ENCODE measurements at regions not wholly inside any gene's neighbourhood (a gene's known extent, or its start where the extent isn't known, plus 50 kb on each side); places are given as distances from the start of the nearest gene placed in this dataset.

DNA sequence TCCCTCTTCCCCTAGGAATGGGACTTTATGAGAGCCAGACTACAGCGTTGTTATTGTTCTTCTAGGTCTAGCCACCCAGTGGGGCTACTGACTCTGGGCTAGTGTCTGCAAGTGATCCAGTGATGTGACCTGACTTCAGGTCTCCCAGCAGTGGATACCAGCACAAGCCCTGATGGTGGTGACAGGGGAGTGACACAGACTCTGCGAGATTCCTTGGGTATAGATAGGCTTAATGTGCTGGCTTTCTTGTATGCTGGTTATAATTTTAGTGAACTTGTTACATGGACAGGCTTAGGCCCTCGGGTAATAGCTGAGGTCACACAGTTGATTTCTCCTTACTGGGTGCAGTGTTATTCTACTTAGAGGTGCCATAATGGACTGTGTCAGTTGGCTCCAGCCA is 106.9 kb downstream of the TBC1D30 start:
- Histone ChIP-seq H3K27ac (ENCODE audit: low read depth, low read length) (no peak overlapping the region), H3K27me3 (ENCODE audit: control insufficient read depth, insufficient read depth, low read length) (peaks cover 12% of the 10 kb centered on the region), H3K4me3 (ENCODE audit: low read depth, low read length) (no peak overlapping the region), H3K9me3 (ENCODE audit: control insufficient read depth, insufficient read depth, low read length) (no peaks in the 10 kb centered on the region)
- ChIA-PET CTCF (no interaction called here), POLR2A (no interaction called here)
- no peak for TF ChIP-seq CTCF (IDR thresholded peaks at IDR 0.05; ENCODE audit: low read depth, low read length)
- DNase-seq (ENCODE audit: low read depth, low spot score) = no peak

DNA sequence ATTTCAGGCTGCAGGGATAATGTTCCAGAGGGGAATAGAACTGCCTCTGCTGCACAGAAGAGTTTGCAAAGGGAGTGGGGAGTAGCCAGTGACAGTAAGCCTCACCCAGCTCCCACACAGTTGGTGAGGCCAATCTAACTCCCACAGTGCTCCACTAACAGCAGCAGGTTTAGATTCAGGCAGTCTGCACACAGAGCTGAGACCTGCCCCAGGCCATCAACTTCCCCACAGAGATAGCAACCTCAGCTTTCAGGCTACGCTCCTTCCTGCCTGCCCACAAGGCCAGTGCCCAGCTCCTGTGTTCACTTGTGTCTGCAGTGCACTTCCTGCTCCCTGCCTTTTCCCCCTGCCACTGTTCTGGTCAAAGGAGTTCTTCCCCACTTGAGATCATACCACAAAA is 107.5 kb downstream of the TBC1D30 start:
- Histone ChIP-seq H3K27ac (ENCODE audit: low read depth, low read length) (no peak overlapping the region), H3K27me3 (ENCODE audit: control insufficient read depth, insufficient read depth, low read length) (peaks cover 11% of the 10 kb centered on the region), H3K4me3 (ENCODE audit: low read depth, low read length) (no peak overlapping the region), H3K9me3 (ENCODE audit: control insufficient read depth, insufficient read depth, low read length) (no peaks in the 10 kb centered on the region)
- TF ChIP-seq CTCF (IDR thresholded peaks at IDR 0.05; ENCODE audit: low read depth, low read length) = no peak
- DNase-seq (ENCODE audit: low read depth, low spot score) = no peak
- POLR2A ChIA-PET = no interaction called here
- CTCF ChIA-PET = no interaction called here

DNA sequence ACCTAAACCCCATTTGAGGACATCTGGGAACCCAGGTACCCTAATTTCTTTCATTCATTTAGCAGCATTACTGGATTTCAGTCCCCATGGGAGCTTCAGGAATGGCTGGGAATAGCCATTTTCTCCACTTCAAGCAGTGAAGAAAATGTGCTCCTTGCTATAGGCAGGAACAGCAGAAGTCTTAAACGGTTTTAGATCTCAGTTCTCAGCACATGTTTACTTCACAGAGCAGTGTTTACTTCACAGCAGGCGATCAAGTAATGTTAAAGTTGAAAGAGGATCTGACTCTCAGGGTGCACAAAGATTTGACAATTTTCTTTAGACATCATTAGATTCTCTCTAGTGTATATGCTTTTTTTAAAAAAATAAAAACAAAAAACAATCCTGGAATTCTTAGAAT is 109.3 kb downstream of the TBC1D30 start:
- peaks cover 14% of the 10 kb centered on the region for H3K27me3 ChIP-seq (ENCODE audit: control insufficient read depth, insufficient read depth, low read length)
- no peaks in the 10 kb centered on the region for H3K9me3 ChIP-seq (ENCODE audit: control insufficient read depth, insufficient read depth, low read length)
- H3K27ac ChIP-seq (ENCODE audit: low read depth, low read length) = no peak overlapping the region
- no peak for TF ChIP-seq CTCF (IDR thresholded peaks at IDR 0.05; ENCODE audit: low read depth, low read length)
- DNase-seq (ENCODE audit: low read depth, low spot score) = no peak
- POLR2A ChIA-PET = no interaction called here
- H3K4me3 ChIP-seq (ENCODE audit: low read depth, low read length) = no peak overlapping the region
- CTCF ChIA-PET = no interaction called here

- ChIA-PET POLR2A (no interaction called here), CTCF (no interaction called here)
- peaks cover 14% of the 10 kb centered on the region for H3K27me3 ChIP-seq (ENCODE audit: control insufficient read depth, insufficient read depth, low read length)
- TF ChIP-seq CTCF (IDR thresholded peaks at IDR 0.05; ENCODE audit: low read depth, low read length) = no peak
- no peaks in the 10 kb centered on the region for H3K9me3 ChIP-seq (ENCODE audit: control insufficient read depth, insufficient read depth, low read length)
- no peak overlapping the region for H3K27ac ChIP-seq (ENCODE audit: low read depth, low read length)
- no peak overlapping the region for H3K4me3 ChIP-seq (ENCODE audit: low read depth, low read length)
- DNase-seq (ENCODE audit: low read depth, low spot score) = no peak
Measured at GRCh38 chr12:64937452-64937851, 113.0 kb downstream of the TBC1D30 start.

DNA sequence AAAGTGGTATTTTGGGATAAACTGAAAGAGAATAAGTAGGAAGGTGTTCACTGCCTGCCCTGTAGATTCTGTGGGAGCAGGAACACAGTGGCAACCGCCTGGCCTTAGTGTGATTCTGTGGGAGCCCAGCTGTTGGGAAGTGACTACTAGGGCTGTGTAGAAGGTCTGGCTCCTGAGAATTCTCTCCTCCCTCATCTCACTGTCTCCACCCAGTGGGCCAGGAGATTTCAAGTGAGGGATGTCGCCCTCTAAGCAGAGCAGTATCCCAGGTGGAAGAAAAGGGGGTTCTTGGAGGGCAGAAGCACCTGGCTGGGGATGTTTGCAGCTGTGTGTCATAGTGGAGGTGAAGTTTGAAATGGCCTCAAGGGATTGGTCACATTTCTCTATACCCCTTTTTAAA is 113.7 kb downstream of the TBC1D30 start:
- Histone ChIP-seq H3K27ac (ENCODE audit: low read depth, low read length) (no peak overlapping the region), H3K27me3 (ENCODE audit: control insufficient read depth, insufficient read depth, low read length) (peaks cover 12% of the 10 kb centered on the region), H3K4me3 (ENCODE audit: low read depth, low read length) (no peak overlapping the region), H3K9me3 (ENCODE audit: control insufficient read depth, insufficient read depth, low read length) (no peaks in the 10 kb centered on the region)
- TF ChIP-seq CTCF (IDR thresholded peaks at IDR 0.05; ENCODE audit: low read depth, low read length) = no peak
- ChIA-PET CTCF (no interaction called here), POLR2A (no interaction called here)
- no peak for DNase-seq (ENCODE audit: low read depth, low spot score)

All from AG04450 (cell line).